Spleen (tissue), 11 donors: ENCODE measurements at regions not wholly inside any gene's neighbourhood (a gene's known extent, or its start where the extent isn't known, plus 50 kb on each side); places are given as distances from the start of the nearest gene placed in this dataset.

ENCODE experiments used
- DNase-seq: peaks from one replicate; pipeline ENCODE4 v3.0.0-alpha.2; 2020
- H3K27ac ChIP-seq, 8 donors: fragments of 200-600 bp; sonication (generic) in 7 of 8; 1 replicate in 4 of 8; 2 replicates in 4 of 8; pipeline versions ENCODE4 v1.5.0 to v1.8.0; 2016 to 2021; ENCODE audit warnings: inconsistent platforms in 4 of 8, mild to moderate bottlenecking in 4 of 8, moderate library complexity in 1 of 8
- H3K27me3 ChIP-seq, 7 donors: fragments of 200-600 bp; sonication (generic) in 6 of 7; replicated peaks in 1 of 7; 1 replicate in 4 of 7; 2 replicates in 3 of 7; pipeline versions ENCODE4 v1.5.0 to v1.8.0; 2016 to 2021; ENCODE audit warnings: inconsistent platforms in 3 of 7, mild to moderate bottlenecking in 1 of 7
- H3K36me3 ChIP-seq, 6 donors: fragments of 200-600 bp; sonication (generic) in 5 of 6; 1 replicate in 4 of 6; 2 replicates in 2 of 6; pipeline versions ENCODE4 v1.5.0 to v1.8.0; 2016 to 2021; ENCODE audit warnings: inconsistent platforms in 2 of 6
- H3K4me1 ChIP-seq, 6 donors: fragments of 200-600 bp; sonication (generic) in 5 of 6; 1 replicate in 3 of 6; 2 replicates in 3 of 6; pipeline versions ENCODE4 v1.5.0 to v1.8.0; 2016 to 2021; ENCODE audit warnings: inconsistent platforms in 3 of 6
- H3K4me3 ChIP-seq, 8 donors: fragments of 200-600 bp; sonication (generic) in 7 of 8; 1 replicate in 4 of 8; 2 replicates in 4 of 8; pipeline versions ENCODE4 v1.5.0 to v1.8.0; 2016 to 2021; ENCODE audit warnings: inconsistent platforms in 4 of 8, mild to moderate bottlenecking in 4 of 8, moderate library complexity in 2 of 8
- H3K9me3 ChIP-seq, 8 donors: fragments of 200-600 bp; sonication (generic) in 7 of 8; 1 replicate in 4 of 8; 2 replicates in 4 of 8; pipeline versions ENCODE4 v1.5.0 to v1.8.0; 2016 to 2021; ENCODE audit warnings: inconsistent platforms in 4 of 8
- CTCF ChIP-seq, 11 experiments: fragments of 200-600 bp in 7 of 11; fragments of 450-650 bp in 4 of 11; sonication (generic) in 4 of 11; IDR thresholded peaks in 8 of 11; conservative IDR thresholded peaks in 3 of 11; 1 replicate in 7 of 11; 2 replicates in 4 of 11; pipeline versions ENCODE4 v1.4.0 to v1.8.0; 2016 to 2021; ENCODE audit warnings: antibody characterized with exemption in 11 of 11, inconsistent platforms in 4 of 11, mild to moderate bottlenecking in 1 of 11
- POLR2A ChIP-seq, 3 donors: fragments of 450-650 bp; IDR thresholded peaks; one replicate each; pipeline ENCODE4 v1.5.1; 2017; ENCODE audit warnings: antibody characterized with exemption in 3 of 3, mild to moderate bottlenecking in 1 of 3
- POLR2AphosphoS5 ChIP-seq, 3 donors: sonication (generic); formaldehyde crosslinking; IDR thresholded peaks; one replicate each; pipeline ENCODE4 v1.5.1; 2017; ENCODE audit warnings: antibody characterized with exemption in 3 of 3
- WGBS, 5 donors: extraction: QIAGEN DNeasy Blood & Tissue Kit in 3 of 5; methylation state at CpG; one replicate each; pipeline versions ENCODE4 v1.1.5 to v1.1.7; 2013 to 2018; 5-methylcytosine and 5-hydroxymethylcytosine counted together
- intact Hi-C: fragments of 100-400 bp; cut with DNase I; formaldehyde crosslinking; loops from one replicate; pipeline ENCODE4 v1.15.0; 2023; ENCODE audit warnings: low total_unique reads
- donor health status: healthy with polysubstance abuse.
- donor health status: DM: no; HTN: no; CAD: no; lungs with moderate emphysema.
- donor health status: DM: no; HTN: no; CAD: no.
- donor health status: Bipolar disorder and iron deficiency.
- donor health status: healthy.
- donor health status: DM: no; HTN: no; CAD: no.
- donor health status: DM: yes; HTN: yes; CAD: no.

DNA sequence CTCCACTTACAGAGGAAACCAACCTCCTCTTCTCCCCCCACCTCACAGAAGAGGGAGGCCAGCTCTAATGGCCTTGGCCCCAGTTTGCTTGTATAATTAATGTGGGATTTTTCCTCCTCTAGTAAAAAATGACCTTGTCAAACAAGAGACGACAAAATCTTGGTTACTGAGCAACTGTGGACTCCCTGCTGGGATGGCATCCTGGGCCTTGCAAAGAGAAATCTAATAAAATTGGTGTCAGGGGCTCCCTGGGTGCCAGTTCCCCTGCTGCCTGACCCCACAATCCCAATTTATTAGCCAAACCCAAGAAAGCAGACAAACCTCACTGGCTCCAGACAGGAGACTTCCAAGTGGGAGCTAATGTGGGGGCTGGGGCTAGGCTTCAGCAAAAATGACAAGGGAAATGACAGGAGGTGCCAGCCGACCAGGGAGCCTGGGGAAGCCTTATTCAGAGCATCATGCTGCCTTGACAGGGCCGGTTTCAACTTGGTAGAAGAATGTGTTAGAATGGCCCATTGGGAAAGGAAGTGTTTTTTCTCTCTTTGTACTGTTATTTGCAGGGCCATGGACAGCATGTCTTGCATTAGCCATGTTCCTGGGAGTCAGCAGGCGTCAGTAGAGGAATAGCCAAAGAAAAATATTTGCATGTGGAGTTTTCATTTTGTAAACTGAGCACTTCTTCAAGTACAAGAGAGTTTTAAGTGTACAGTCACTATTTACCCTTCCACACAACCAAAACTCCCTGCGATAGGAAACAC, 816.9 kb downstream of the DHX35 start:
- no peak for TF ChIP-seq CTCF (IDR thresholded peaks at IDR 0.05 in 8 of 11, conservative IDR thresholded peaks at IDR 0.05 in 3 of 11)
- TF ChIP-seq POLR2AphosphoS5 (IDR thresholded peaks at IDR 0.05), result no peak
- TF ChIP-seq POLR2A (IDR thresholded peaks at IDR 0.05), result no peak
- Histone ChIP-seq H3K4me1 (peaks cover 0 to 5% (median 0%) of the 10 kb centered on the region in 6 donors), H3K9me3 (peaks cover 0 to 30% (median 17%) of the 10 kb centered on the region in 8 donors), H3K27me3 (no peaks in the 10 kb centered on the region), H3K27ac (no peak overlapping the region), H3K36me3 (no peaks in the 10 kb centered on the region), H3K4me3 (no peak overlapping the region)
- intact Hi-C loops, result no loop called here
- DNase-seq, result no peak
- 47 to 64% (median 56%) methylated on average over 5 of the region's 5 CpGs for WGBS, 5 donors

- H3K36me3 ChIP-seq, result no peaks in the 10 kb centered on the region
- no peak for DNase-seq
- no peak overlapping the region for H3K4me3 ChIP-seq
- H3K4me1 ChIP-seq, result peaks cover 0 to 5% (median 0%) of the 10 kb centered on the region in 6 donors
- WGBS, 5 donors, result 76 to 95% (median 87%) methylated on average over 2 of the region's 2 CpGs
- no peak overlapping the region for H3K27ac ChIP-seq
- H3K27me3 ChIP-seq, result no peaks in the 10 kb centered on the region
- TF ChIP-seq CTCF (IDR thresholded peaks at IDR 0.05 in 8 of 11, conservative IDR thresholded peaks at IDR 0.05 in 3 of 11) (no peak), POLR2AphosphoS5 (IDR thresholded peaks at IDR 0.05) (no peak), POLR2A (IDR thresholded peaks at IDR 0.05) (no peak)
- peaks cover 0 to 26% (median 13%) of the 10 kb centered on the region in 8 donors for H3K9me3 ChIP-seq
- intact Hi-C loops, result no loop called here
These were observed 816.3 kb downstream of the DHX35 start for GRCh38 chr20:39778431-39778830.

DNA sequence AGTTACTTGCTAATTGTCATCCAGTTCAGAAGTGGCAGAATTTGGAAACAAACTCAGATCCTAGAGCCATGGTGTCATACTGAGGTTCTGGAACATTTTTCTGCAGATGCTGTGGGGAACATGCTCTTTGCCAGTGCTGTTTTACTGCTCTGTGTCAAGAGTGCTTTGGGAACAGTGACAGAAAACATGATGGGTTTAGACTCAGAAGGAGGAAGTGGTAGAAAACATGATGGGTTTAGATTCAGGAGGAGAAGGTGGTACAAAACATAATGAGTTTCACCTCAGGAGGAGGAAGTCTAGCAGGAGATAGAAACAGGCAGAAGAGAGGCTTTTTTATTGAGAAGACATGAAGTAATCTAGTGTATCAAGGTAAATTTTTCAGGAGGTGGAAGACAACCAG, 815.5 kb downstream of the DHX35 start:
- no peak for TF ChIP-seq POLR2AphosphoS5 (IDR thresholded peaks at IDR 0.05)
- TF ChIP-seq POLR2A (IDR thresholded peaks at IDR 0.05), result no peak
- no peak for TF ChIP-seq CTCF (IDR thresholded peaks at IDR 0.05 in 8 of 11, conservative IDR thresholded peaks at IDR 0.05 in 3 of 11)

DNA sequence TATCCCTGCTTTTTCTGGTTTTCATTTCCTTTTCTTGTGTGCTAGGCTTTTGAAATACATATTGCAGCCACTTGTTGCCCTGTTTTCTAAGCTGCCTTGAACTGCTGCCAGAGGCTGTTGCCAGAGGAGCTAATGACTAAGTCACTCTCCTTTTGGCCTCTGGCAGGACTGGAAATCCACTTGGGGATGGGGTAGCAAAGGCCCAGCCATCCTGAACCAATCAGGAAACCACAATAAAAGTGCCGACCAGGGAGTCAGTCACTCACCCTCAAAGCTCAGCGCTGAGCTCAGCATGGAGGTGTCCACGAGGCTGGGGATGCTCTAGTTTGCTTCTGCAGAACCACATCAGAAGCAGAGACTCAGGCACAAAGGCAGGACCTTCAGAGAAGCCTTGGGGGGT, 813.0 kb downstream of the DHX35 start:
- intact Hi-C loops, result no loop called here
- H3K4me1 ChIP-seq, result peaks cover 0 to 5% (median 0%) of the 10 kb centered on the region in 6 donors
- no peak for TF ChIP-seq POLR2A (IDR thresholded peaks at IDR 0.05)
- no peak for TF ChIP-seq CTCF (IDR thresholded peaks at IDR 0.05 in 8 of 11, conservative IDR thresholded peaks at IDR 0.05 in 3 of 11)
- TF ChIP-seq POLR2AphosphoS5 (IDR thresholded peaks at IDR 0.05), result no peak
- no peak overlapping the region for H3K4me3 ChIP-seq
- 28 to 46% (median 40%) methylated on average over 3 of the region's 3 CpGs for WGBS, 5 donors
- DNase-seq, result no peak
- no peak overlapping the region for H3K27ac ChIP-seq
- peaks cover 0 to 22% (median 8%) of the 10 kb centered on the region in 8 donors for H3K9me3 ChIP-seq
- H3K36me3 ChIP-seq, result no peaks in the 10 kb centered on the region
- no peaks in the 10 kb centered on the region for H3K27me3 ChIP-seq

More for the DNA sequence above, 815.5 kb downstream of the DHX35 start:
- intact Hi-C loops, result no loop called here
- Histone ChIP-seq H3K4me3 (no peak overlapping the region), H3K36me3 (no peaks in the 10 kb centered on the region), H3K27ac (no peak overlapping the region), H3K4me1 (peaks cover 0 to 5% (median 0%) of the 10 kb centered on the region in 6 donors), H3K27me3 (no peaks in the 10 kb centered on the region), H3K9me3 (peaks cover 0 to 18% (median 8%) of the 10 kb centered on the region in 8 donors)
- DNase-seq, result no peak
